ENCODE measurements at regions not wholly inside any gene's neighbourhood (a gene's known extent, or its start where the extent isn't known, plus 50 kb on each side); places are given as distances from the start of the nearest gene placed in this dataset.

GRCh38 chr5:174644923-174645322 lies 79.5 kb upstream of the MSX2 start:
- Histone ChIP-seq H3K79me1 (ENCODE audit: low read depth, low read length) (no peaks in the 10 kb centered on the region), H3K23me2 (ENCODE audit: low read depth, low read length) (no peaks in the 10 kb centered on the region), H3K9ac (replicated peaks in 1 of 4; ENCODE audit: extremely low read depth in 1 of 4, low read depth in 3 of 4, low read length in 3 of 4) (no peak overlapping the region), H3K18ac (ENCODE audit: extremely low read depth, low read length) (no peak overlapping the region), H3K27ac (ENCODE audit: low read depth, low read length) (no peak overlapping the region), H3K4me3 (ENCODE audit: extremely low read depth in 1 of 4, insufficient read depth in 2 of 4, low read depth in 3 of 4, low read length in 4 of 4) (no peak overlapping the region), H3K4me2 (ENCODE audit: insufficient read depth in 1 of 2, low read depth in 2 of 2, low read length in 2 of 2) (no peak overlapping the region), H2AFZ (ENCODE audit: low read length) (no peak overlapping the region), H2BK15ac (ENCODE audit: low read length) (no peak overlapping the region), H4K91ac (replicated peaks; ENCODE audit: insufficient read length, low read length) (no peak overlapping the region), H2BK20ac (ENCODE audit: low read length) (no peak overlapping the region), H2BK12ac (ENCODE audit: low read depth, low read length) (no peak overlapping the region), H4K20me1 (replicated peaks in 1 of 2; ENCODE audit: control insufficient read depth in 1 of 2, insufficient read depth in 2 of 2, low read length in 2 of 2) (no peaks in the 10 kb centered on the region), H3K79me2 (ENCODE audit: control insufficient read depth in 1 of 2, insufficient read depth in 2 of 2, low read length in 2 of 2) (no peaks in the 10 kb centered on the region), H3K4me1 (replicated peaks in 1 of 4; ENCODE audit: control insufficient read depth in 3 of 4, insufficient read depth in 4 of 4, low read length in 3 of 4) (no peaks in the 10 kb centered on the region), H4K8ac (ENCODE audit: extremely low read depth, insufficient read depth, low read length) (no peak overlapping the region), H2BK120ac (replicated peaks; ENCODE audit: low read depth, low read length) (no peak overlapping the region), H3K27me3 (replicated peaks in 1 of 4; ENCODE audit: control insufficient read depth in 3 of 4, extremely low read depth in 1 of 4, insufficient read depth in 3 of 4, low read length in 3 of 4) (no peaks in the 10 kb centered on the region), H4K5ac (ENCODE audit: insufficient read length, low read depth, low read length) (no peak overlapping the region), H3K14ac (ENCODE audit: insufficient read length) (no peak overlapping the region), H3K36me3 (ENCODE audit: control insufficient read depth in 2 of 4, insufficient read depth in 4 of 4, low read length in 3 of 4) (no peaks in the 10 kb centered on the region), H3K23ac (ENCODE audit: insufficient read length) (no peak overlapping the region), H2BK5ac (ENCODE audit: low read depth, low read length) (no peak overlapping the region), H3K9me3 (ENCODE audit: insufficient read depth in 2 of 2, low read depth in 1 of 2, low read length in 1 of 2) (0 out of 4 replicates have a peak, but pooled peaks cover 0 to 5% of the 10 kb centered on the region in 2 experiments), H3K56ac (replicated peaks; ENCODE audit: insufficient read length, low read depth, low read length) (no peak overlapping the region), H2AK5ac (ENCODE audit: low read depth, low read length) (no peak overlapping the region), H3K4ac (replicated peaks; ENCODE audit: insufficient read length, low read depth, low read length) (no peak overlapping the region)
- ChIA-PET POLR2A (ENCODE audit: partially characterized antibody) (no interaction called here), CTCF (ENCODE audit: partially characterized antibody) (no interaction called here)
- DNase-seq (ENCODE audit: low read depth in 1 of 2, low spot score in 2 of 2) (no peak), FAIRE-seq (no peak)
- TF ChIP-seq SRF (IDR thresholded peaks at IDR 0.05; ENCODE audit: low read depth, low read length) (no peak), EGR1 (IDR thresholded peaks at IDR 0.05; ENCODE audit: borderline replicate concordance, low read depth, low read length) (no peak), SP1 (IDR thresholded peaks at IDR 0.05; ENCODE audit: low read depth, low read length) (no peak)
